ENCODE measurements at regions not wholly inside any gene's neighbourhood (a gene's known extent, or its start where the extent isn't known, plus 50 kb on each side); places are given as distances from the start of the nearest gene placed in this dataset.

- TF ChIP-seq, protein P1, sequence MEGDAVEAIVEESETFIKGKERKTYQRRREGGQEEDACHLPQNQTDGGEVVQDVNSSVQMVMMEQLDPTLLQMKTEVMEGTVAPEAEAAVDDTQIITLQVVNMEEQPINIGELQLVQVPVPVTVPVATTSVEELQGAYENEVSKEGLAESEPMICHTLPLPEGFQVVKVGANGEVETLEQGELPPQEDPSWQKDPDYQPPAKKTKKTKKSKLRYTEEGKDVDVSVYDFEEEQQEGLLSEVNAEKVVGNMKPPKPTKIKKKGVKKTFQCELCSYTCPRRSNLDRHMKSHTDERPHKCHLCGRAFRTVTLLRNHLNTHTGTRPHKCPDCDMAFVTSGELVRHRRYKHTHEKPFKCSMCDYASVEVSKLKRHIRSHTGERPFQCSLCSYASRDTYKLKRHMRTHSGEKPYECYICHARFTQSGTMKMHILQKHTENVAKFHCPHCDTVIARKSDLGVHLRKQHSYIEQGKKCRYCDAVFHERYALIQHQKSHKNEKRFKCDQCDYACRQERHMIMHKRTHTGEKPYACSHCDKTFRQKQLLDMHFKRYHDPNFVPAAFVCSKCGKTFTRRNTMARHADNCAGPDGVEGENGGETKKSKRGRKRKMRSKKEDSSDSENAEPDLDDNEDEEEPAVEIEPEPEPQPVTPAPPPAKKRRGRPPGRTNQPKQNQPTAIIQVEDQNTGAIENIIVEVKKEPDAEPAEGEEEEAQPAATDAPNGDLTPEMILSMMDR (IDR thresholded peaks at IDR 0.05; ENCODE audit: insufficient read depth, low read length) = no peak
- TF ChIP-seq POLR2AphosphoS5 (IDR thresholded peaks at IDR 0.05; ENCODE audit: low read depth) = no peak
- no peak for TF ChIP-seq GABPA (IDR thresholded peaks at IDR 0.05; ENCODE audit: low read depth)
Observed at GRCh38 chr2:223522796-223523195, 79.4 kb downstream of the SCG2 start.
